GM19395 (cell line): ENCODE measurements at regions not wholly inside any gene's neighbourhood (a gene's known extent, or its start where the extent isn't known, plus 50 kb on each side); places are given as distances from the start of the nearest gene placed in this dataset.
"Not testable (repeated sequence)": the region's sequence is repeated elsewhere in the genome, so short reads cannot be mapped to it uniquely, and the experiment has no call there.

Source experiments
- ATAC-seq: cut with Tn5 transposase; IDR thresholded peaks from one replicate; pipeline ENCODE4 v1.9.1; 2021; ENCODE audit warnings: mild to moderate bottlenecking, moderate library complexity; ENCODE audit not compliant: unreplicated experiment

DNA sequence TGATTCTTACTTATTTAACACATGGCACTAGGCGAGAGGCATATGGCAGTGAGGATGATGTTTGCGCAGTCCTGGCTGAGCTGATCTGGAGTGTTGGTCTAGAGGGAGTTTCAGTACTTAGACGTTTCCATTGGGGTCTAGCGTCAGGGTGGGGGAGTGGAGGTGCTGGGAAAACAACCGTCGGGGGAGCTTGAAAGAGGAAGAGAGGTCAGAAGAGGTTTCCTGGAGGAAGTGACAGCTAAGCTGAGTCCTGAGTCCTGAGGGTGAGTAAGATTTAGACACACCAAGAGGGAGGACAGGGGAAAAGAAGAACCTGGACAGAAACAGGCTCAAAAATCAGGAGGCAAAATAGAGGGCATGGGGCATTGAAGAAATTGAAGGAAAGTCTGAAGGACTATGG is 81.4 kb downstream of the ALOX5AP start:
- no peak for ATAC-seq

DNA sequence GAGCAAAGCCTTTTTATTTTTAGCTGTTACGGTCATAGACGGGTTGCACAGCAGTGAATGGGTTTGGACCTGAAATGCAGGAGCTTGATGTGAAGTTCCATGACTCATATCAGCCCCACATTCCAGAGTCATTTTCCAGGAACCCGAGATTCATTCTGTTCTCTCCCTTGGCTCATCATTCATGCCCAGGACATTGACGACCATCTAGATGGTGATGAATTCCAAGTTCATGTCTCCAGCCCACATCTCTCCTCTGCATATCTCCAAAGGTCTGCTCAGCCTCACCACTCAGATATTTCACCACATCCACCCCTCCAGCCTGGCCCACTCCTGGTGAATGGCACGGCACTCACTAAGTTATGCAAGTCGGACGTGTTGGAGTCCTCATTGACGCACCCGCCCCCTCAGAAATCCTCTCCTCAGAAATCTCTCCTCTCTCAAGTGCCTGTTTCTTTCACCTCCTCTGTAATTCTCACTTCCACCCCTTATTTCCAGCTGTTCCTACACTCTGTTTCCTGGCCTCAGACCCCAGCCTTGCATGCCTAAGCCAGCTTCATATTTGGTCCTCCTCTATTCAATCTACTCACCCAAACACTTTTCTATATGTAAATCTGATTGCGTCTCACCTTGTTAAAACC is 83.1 kb downstream of the ALOX5AP start:
- no peak for ATAC-seq

DNA sequence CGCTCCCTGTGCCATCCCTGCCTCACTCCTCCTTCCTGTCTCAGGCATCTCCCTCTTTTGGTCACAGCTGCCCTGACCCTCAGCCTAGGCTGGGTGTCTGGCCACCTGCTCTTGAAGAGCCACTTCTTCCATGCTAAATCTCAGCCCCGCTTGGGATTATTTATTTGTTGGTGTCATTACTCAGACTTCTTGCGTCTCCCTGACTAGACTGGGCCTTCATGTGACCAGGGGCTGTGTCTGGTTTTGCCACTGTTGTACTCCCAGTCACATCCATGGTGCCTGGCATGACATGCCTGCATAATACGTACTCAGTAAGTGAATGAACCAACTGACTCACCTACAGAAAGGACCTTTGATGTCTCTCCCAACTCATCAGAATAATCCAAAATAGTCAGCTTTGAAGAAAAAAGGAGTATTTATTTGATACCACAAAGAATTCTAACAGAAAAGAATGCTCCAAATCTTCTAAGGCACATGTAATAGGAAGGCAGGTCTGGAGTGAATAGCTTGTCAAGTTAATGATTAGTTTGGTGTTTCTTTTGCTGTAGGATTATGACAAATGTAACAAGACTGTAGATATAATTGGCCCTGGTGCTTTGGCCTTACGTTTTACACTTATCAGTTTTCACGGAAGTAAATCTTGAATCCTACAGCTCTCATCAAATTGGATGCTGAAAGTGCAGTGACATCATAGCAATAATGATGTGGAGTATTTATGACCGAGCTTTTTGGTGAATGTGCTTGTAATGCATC is 84.0 kb downstream of the ALOX5AP start:
- no peak for ATAC-seq

DNA sequence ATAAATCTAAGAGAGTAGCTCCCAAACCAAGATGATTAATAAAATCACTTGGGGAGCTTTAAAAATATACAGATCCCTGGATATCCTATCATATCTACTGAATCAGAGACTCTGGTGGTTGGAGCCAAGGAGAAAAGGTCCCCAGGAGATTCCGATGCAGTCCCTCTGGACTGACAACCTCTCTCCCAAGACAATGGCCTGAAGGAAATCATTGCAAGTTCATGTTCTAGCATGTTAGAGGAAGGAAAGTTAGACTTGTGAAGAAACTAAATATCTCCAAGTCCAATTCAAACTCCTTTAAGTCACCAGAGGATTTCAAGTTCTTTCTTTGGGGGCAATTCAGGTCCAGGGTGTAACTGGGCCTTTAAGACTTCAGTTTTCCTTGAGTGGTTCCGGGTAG is 84.7 kb upstream of the MEDAG start:
- no peak for ATAC-seq

DNA sequence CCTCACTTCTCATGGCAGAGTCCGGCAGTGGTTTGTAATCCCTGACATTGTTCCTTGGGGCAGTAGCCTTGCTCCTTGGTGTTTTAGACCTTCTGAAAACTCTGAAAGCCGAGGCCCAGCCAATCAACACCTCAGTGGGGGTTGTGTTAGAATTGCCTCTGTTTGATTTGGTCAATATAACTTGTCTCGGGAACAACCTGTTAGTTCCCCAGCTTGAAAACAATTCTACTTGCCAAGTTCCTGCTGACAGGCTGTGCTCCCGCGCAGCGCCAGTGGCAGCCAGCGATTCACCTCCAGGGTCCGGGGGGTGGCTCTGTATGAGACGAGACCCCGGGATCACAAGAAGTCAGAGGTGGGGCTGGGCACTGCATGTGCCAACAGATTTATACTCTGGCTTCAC is 81.4 kb upstream of the MEDAG start:
- ATAC-seq, result no peak

DNA sequence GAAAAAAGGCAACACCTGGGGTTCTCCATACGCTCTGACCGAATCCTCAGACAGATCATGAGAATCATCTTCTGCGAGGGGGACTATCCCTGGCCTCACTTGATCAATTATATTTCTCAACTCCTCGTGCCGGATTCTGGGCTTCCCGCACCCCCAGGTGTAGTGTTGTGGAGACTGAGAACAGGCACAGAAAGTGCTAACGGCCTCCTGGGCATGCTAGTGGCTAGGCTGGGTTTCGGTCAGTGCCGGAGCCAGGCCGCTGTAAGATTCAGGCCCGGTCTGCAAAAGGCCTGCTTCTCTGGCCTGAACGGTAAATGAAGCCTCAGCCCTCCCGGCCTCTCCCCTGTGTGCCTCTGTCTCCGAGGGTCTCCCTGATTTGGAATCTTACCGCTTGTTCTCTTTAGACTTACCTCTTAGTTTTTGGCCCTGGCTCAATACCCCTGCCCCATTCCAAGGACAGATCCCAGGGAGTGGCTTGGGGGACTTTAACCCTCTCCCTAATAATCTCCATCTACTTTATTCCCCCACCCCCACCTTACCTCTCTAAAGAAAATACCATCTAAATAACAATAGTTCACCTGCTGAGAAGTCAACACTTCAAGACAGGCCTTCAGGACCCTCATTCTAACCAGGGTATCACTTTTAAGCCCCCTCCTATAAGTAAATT is 79.0 kb upstream of the MEDAG start:
- ATAC-seq, result no peak

DNA sequence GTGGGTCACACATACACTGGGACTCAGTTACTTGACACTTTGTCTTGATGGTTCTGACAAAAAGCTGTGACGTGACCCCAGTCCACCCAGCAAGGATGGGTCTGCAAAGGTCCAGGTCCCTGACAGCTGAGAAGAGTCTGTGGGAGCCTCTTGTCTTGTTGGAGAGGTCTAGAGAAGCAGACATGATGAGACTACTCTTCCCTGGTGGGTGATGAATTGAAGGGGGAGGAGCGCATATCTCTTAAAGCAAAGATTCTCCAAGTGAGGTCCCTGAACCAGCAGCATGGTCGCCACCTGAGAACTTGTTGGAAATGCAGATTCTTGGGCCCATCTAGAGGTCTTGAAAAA is 78.5 kb upstream of the MEDAG start:
- ATAC-seq, result no peak

DNA sequence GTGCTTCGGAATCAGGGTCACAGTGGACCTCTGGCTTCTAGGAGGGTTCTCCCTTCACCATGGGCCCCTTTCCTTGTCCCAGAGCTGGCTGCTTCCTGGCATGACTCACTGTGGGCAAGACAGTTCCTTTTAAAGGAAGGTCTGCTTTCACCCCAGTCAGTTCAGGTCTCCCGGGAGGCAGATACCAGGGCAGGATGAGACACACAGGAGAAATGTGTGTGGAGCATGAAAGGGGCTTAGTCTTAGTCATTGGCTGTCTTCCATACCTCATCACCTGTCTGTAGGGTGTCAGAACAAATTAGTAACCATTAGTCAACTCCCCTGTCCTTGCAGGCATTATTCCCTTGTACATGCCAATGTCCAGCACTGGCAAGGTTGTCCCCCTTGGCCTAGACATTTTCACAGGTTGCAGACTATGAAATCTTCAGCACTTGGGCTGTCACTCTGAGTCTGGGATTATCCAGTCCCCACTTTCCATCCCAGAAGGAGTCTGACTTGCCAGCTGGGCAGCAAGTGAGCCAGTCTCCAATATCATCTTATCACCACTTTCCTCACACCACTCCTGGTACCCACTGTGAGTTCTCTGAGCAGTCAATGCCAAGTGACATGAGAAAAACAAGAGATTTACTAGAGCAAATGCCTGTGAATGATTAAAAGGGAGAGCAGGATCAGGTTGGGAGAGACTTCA is 76.8 kb upstream of the MEDAG start:
- ATAC-seq, result no peak

DNA sequence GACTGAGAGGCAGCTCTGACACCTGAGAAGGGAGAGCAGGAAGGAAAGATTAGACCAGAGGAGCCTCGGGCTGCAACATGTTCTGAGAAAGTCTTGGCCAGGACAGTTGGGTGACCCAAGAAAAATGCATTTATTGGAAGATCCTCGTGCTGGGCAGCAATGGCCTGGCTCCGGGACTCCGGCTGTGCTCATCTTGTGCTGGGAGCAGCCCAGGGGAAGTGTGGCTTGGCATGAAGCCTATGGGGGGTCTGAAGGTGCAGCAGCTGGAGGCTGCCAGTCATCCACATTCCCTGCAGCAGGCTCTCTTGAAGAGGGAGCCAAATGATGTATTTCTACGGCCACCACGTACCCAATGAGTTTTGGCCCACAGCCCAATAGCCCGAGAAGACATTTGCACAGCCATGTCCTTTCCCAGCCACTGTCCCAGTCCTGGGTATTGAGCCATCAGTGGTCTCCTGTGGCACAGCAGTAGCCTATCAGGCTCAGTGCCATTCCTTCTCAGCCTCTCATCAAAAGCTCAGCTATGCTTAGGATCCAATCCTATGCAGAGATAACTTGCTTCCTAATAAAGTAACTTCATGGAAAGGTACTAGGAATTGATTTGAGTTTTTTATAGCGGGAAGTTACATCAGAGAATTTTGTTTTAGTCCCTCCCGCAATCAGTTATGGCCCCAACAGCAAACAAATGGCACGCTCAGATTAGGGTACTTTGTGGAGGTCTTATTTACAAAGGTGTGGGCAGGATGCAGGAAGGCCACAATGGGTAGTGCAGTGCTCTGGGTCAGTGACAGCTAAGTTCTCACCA is 76.0 kb upstream of the MEDAG start:
- ATAC-seq, result no peak

DNA sequence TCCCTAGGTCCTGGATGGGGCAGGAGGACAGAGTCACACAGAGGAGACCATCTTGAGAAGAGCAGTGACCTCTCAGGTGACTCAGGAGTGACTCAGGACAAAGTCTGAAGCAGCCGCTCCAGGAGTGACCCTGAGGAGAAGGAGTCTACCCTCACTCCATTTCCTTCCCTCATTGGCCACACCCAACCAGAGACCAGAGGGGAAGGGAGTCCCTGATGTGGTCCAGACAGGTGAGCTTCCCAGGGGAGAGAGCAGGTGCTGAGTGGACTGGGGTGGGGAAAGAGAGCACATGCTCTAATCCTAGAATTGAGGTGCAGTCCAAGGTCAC is 75.5 kb upstream of the MEDAG start:
- ATAC-seq, result no peak

DNA sequence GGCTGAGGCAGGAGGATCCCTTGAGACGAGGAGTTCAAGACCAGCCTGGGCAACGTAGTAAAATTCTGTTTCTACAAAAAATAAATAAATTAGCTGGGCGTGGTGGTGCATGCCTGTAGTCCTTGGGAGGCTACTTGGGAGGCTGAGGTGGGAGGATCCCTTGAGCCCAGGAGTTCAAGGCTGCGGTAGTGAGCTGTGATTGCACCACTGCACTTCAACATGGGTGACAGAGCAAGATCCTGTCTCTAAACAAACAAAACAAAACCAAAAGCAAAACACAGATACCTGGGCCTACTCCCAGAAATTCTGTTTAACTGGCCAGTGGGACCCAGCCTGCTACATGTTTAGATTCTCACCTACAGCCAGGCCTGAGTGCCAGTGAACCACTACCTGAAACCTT is 74.6 kb upstream of the MEDAG start:
- no peak for ATAC-seq

DNA sequence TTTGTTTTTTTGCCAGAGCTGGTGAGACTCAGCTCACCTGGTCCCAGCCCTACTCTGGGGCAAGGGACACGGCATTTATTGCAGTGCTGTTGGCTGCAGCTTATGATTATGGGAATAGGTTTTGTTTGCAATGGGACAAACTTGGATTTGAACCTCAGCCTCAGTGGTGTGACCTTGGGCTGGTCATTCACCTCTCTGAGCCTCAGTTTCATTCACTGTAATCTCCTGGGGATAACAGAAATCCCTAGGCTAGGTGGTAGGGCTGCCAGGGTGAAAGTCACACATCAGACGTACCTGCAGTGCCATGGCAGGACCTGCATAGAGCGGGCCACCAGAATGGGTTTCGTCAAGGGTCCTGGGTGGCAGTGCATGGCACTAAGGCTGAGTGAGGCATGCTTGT is 73.7 kb upstream of the MEDAG start:
- ATAC-seq, result no peak

DNA sequence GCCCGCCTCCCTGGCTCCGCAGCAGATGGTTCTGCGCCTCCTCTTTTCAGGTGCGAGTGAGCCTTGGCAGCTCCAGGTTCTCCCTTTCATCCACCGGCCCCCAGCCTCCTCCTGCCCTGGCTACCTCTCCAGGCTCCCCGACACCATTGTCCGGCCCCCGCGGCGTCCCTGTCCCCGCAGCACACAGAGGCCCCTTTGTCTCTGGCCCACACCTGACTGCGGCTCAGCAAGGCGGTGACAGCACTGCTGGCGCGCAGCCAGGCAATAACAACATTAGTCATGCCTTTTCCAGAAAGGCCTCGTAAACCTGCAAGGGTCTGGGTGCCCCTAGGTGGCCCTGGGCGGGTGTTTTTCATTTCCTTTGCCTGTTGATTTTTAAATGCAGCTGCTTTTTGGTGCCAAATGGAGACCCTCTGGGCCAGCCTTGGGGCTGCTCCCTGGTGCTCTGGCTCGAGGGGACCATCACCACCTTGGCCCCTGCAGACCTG is 73.2 kb upstream of the MEDAG start:
- no peak for ATAC-seq

DNA sequence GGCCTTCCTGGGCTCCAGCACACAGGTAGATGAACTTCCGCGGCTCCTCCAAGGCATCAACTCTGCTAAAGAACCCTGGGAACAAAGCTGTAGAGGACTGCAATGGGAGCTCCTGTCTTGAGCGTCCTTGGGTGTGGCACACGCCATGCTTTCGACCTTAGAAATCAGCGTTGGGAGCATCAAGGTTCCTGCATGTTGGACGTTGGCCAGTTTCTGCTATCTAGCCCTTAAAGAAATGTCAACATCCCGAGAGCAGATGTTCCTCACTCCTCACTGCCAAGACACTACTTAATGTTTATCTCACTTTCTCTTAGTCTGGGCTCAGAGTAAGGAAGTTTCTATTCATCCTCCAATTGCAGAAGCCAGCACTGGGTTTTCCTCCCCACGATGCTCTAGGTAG is 70.6 kb upstream of the MEDAG start:
- no peak for ATAC-seq

DNA sequence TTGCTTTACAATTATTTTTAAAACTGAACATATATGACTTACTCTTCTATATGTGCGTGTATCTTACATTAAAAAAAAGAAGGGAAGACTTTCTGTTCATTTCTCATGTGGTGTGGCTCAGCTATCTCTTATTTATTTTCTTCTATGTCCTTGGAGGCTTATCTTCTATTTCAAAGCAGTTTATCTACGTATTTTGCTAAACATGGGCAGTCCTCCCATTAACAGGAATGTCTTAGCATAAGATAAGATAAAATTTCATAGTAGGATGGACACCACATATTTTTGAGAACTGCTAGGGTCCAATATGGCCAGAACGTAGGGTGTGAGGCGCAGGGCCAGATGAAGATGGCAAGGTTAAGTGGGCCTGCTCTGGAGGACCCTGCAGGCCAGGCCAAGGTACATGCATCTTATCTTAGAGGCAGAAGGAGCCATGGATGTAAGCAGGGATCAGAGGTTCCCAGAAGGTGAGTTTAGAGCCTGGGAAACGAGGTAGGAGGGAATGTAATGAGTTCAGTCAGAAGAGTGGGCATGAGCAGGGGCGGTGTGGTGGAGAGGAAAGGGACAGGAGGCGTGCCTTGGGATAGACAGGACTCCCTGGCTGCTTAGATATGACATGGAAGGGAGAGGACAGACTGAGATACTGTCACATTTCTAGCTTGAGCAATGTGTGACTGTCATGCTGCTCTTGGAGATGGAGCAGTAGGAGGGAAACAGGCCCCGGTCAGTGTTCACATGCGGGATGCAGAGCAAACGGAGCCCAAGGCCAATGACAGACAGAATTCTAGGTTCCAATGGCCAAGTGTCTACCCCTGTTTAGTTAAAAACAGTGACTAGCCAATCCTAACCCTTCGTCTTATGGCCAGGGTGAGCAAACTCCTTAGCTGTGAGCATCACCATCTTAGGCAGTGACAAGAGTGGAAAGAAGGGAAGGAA is 68.6 kb upstream of the MEDAG start:
- ATAC-seq, result no peak

DNA sequence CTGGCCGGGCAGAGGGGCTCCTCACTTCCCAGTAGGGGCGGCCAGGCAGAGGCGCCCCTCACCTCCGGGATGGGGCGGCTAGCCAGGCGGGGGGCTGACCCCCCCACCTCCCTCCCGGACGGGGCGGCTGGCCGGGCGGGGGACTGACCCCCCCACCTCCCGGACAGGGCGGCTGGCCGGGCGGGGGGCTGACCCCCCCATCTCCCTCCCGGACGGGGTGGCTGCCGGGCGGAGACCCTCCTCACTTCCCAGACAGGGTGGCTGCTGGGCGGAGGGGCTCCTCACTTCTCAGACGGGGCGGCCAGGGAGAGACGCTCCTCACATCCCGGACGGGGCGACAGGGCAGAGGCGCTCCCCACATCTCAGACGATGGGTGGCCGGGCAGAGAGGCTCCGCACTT is 66.4 kb upstream of the MEDAG start:
- ATAC-seq, result not testable (repeated sequence)

DNA sequence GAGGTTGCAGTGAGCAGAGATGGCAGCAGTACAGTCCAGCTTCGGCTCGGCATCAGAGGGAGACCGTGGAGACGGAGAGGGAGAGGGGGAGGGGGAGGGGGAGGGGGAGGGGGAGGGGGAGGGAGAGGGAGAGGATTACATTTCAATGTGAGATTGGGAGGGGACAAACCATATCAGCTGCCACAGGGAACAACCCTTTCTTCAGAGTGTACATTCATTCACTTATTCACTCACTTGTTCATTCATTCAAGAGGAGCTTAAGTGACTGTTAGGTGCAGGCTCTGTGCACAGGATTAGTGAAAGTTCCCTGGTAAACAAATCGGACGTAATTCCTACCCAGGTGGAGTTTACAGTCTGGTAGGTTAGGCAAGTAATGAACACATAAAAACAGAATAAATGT is 65.6 kb upstream of the MEDAG start:
- ATAC-seq, result no peak

DNA sequence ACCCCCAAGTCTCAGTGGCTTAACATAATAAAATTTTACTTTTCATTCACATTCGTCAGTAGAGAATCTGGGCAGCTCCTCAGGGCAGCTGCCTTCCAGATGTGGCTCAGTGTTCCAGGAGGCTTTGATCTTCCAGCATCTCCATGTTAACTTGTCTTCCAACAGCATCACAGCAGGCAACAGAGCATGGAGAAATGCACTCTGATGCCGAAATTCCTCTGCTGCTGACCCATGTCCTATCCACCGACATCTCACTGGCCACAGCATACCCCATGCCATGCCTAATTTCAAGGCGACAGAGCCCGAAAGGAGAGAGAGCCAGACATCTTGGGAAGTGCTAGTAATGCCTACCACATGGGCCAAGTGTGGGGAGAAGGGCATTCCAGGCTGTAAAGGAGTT is 64.9 kb upstream of the MEDAG start:
- ATAC-seq, result no peak

DNA sequence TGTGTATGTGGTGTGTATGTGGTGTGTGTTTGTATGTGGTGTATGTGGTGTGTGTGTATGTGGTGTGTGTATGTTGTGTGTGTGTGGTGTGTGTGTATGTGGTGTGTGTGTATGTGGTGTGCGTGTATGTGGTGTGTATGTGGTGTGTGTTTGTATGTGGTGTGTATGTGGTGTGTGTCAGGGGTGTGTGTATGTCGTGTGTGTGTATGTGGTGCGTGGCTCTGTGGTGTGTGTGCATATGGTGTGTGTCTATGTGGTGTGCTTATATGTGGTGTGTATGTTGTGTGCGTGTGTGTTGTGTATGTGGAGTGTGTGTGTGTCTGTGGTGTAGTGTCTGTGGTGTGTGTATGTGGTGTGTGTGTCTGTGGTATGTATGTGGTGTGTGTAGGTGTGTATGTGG is 62.5 kb upstream of the MEDAG start:
- ATAC-seq, result no peak
